Neural cell (in vitro differentiated cells): ENCODE measurements at regions not wholly inside any gene's neighbourhood (a gene's known extent, or its start where the extent isn't known, plus 50 kb on each side); places are given as distances from the start of the nearest gene placed in this dataset.

Experiments used
- H2AFZ ChIP-seq: fragments of 200-600, 300-800 bp; sonication (generic), shearing (Covaris generic); 2 replicates; pipeline ENCODE4 v1.6.0; 2014; ENCODE audit warnings: low read depth, mild to moderate bottlenecking, antibody characterized with exemption, low read length, moderate library complexity
- H3F3A ChIP-seq: fragments of 200-600 bp; shearing (Covaris generic); 2 replicates; pipeline ENCODE4 v1.6.1; 2016; ENCODE audit warnings: mild to moderate bottlenecking, moderate library complexity, mixed read lengths, antibody characterized with exemption, low read length; ENCODE audit not compliant: insufficient read depth, poor library complexity, severe bottlenecking
- H3K27ac ChIP-seq: fragments of 200-600, 300-800 bp; sonication (generic), shearing (Covaris generic); 2 replicates; pipeline ENCODE4 v1.5.1; 2014; ENCODE audit warnings: mild to moderate bottlenecking, low read length, moderate library complexity
- H3K27me3 ChIP-seq: fragments of 300-800, 200-600 bp; sonication (generic), shearing (Covaris generic); 2 replicates; pipeline ENCODE4 v1.6.0; 2014; ENCODE audit warnings: mild to moderate bottlenecking, low read depth, low read length, moderate library complexity; ENCODE audit not compliant: insufficient read depth
- H3K36me3 ChIP-seq: fragments of 300-800, 200-600 bp; sonication (generic), shearing (Covaris generic); 2 replicates; pipeline ENCODE4 v1.5.1; 2014; ENCODE audit warnings: mild to moderate bottlenecking, antibody characterized with exemption, low read length, moderate library complexity; ENCODE audit not compliant: insufficient read depth
- H3K4me2 ChIP-seq: fragments of 300-800, 200-600 bp; sonication (generic), shearing (Covaris generic); 2 replicates; pipeline ENCODE4 v1.6.0; 2014; ENCODE audit warnings: mild to moderate bottlenecking, low read length
- H3K4me3 ChIP-seq: fragments of 300-800, 200-600 bp; sonication (generic), shearing (Covaris generic); 2 replicates; pipeline ENCODE4 v1.5.1; 2014; ENCODE audit warnings: mild to moderate bottlenecking, low read length, moderate library complexity
- H3K79me2 ChIP-seq: fragments of 200-600 bp; shearing (Covaris generic); replicated peaks from 2 replicates; pipeline ENCODE4 v1.6.0; 2014; ENCODE audit warnings: mild to moderate bottlenecking, low read length, moderate library complexity; ENCODE audit not compliant: insufficient read depth
- H3K9ac ChIP-seq: fragments of 300-800, 200-600 bp; sonication (generic), shearing (Covaris generic); 2 replicates; pipeline ENCODE4 v1.6.1; 2016; ENCODE audit warnings: mild to moderate bottlenecking, low read length, mixed read lengths
- H3K9me2 ChIP-seq: fragments of 200-600 bp; shearing (Covaris generic); 2 replicates; pipeline ENCODE4 v1.6.1; 2016; ENCODE audit warnings: mild to moderate bottlenecking, low read length, mixed read lengths; ENCODE audit not compliant: insufficient read depth
- H3K9me3 ChIP-seq: fragments of 200-600, 300-800 bp; sonication (generic), shearing (Covaris generic); 2 replicates; pipeline ENCODE4 v1.6.1; 2016; ENCODE audit warnings: mild to moderate bottlenecking, mixed run types, low read length, moderate library complexity, mixed read lengths
- H4K20me1 ChIP-seq: fragments of 200-600 bp; shearing (Covaris generic); 2 replicates; pipeline ENCODE4 v1.6.1; 2016; ENCODE audit warnings: mild to moderate bottlenecking, mixed run types; ENCODE audit not compliant: insufficient read depth
- EP300 ChIP-seq: fragments of 450-650 bp; conservative IDR thresholded peaks from 2 replicates; pipeline ENCODE4 v1.6.1; 2014; ENCODE audit warnings: antibody characterized with exemption, mild to moderate bottlenecking, moderate library complexity; ENCODE audit not compliant: poor library complexity, severe bottlenecking
- EZH2 ChIP-seq: fragments of 200-600, 300-800 bp; shearing (Covaris generic), sonication (generic); IDR thresholded peaks from 2 replicates; pipeline ENCODE4 v1.6.1; 2014; ENCODE audit warnings: antibody characterized with exemption, low read length, borderline replicate concordance, mild to moderate bottlenecking; ENCODE audit not compliant: insufficient read depth, poor library complexity, severe bottlenecking
- MXI1 ChIP-seq: fragments of 450-650 bp; conservative IDR thresholded peaks from 2 replicates; pipeline ENCODE4 v1.6.1; 2014; ENCODE audit warnings: antibody characterized with exemption, mild to moderate bottlenecking; ENCODE audit not compliant: poor library complexity, severe bottlenecking
- POLR2AphosphoS5 ChIP-seq: IDR thresholded peaks from 2 replicates; pipeline ENCODE4 v1.6.1; 2012
- RAD21 ChIP-seq: fragments of 450-650 bp; conservative IDR thresholded peaks from 2 replicates; pipeline ENCODE4 v1.6.1; 2014; ENCODE audit warnings: antibody characterized with exemption, mild to moderate bottlenecking, moderate library complexity
- SMC3 ChIP-seq: fragments of 450-650 bp; conservative IDR thresholded peaks from 2 replicates; pipeline ENCODE4 v1.6.1; 2014; ENCODE audit warnings: antibody characterized with exemption, mild to moderate bottlenecking, moderate library complexity; ENCODE audit not compliant: poor library complexity
- TAF1 ChIP-seq: IDR thresholded peaks from 2 replicates; pipeline ENCODE4 v1.6.1; 2012; ENCODE audit warnings: low read depth
- TF ChIP-seq, protein P1 (sequence below): IDR thresholded peaks from 2 replicates; pipeline ENCODE4 v1.6.1; 2012; ENCODE audit warnings: borderline replicate concordance
- TF ChIP-seq, protein P2 (sequence below): fragments of 450-650 bp; IDR thresholded peaks from 2 replicates; pipeline ENCODE4 v1.5.1; 2014; ENCODE audit warnings: antibody characterized with exemption, mild to moderate bottlenecking, moderate library complexity; ENCODE audit not compliant: poor library complexity, severe bottlenecking

DNA sequence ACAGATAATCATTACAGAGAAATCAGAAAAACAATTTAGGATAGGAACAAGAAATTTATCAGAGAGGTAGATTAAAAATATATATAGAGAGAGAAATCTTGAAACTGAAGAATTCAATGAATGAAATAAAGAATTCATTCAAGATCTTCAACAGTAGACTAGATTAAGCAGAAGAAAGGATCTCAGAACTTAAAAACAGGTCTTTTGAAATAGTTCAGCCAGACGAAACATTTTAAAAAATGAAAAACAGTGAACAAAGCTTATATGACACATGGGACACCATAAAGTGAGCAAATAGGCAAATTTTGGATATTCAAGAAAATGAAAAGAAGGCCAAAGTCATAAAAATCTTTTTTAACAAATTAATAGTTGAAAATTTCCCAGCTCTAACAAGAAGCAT is 138.8 kb downstream of the CASP12 start:
- no peak overlapping the region for H3K4me3 ChIP-seq
- no peak overlapping the region for H3K9ac ChIP-seq
- no peak overlapping the region for H2AFZ ChIP-seq
- TF ChIP-seq SMC3 (no peak), EZH2 (no peak), POLR2AphosphoS5 (no peak), TAF1 (no peak), EP300 (no peak), RAD21 (no peak), MXI1 (no peak)
- TF ChIP-seq, protein P1, sequence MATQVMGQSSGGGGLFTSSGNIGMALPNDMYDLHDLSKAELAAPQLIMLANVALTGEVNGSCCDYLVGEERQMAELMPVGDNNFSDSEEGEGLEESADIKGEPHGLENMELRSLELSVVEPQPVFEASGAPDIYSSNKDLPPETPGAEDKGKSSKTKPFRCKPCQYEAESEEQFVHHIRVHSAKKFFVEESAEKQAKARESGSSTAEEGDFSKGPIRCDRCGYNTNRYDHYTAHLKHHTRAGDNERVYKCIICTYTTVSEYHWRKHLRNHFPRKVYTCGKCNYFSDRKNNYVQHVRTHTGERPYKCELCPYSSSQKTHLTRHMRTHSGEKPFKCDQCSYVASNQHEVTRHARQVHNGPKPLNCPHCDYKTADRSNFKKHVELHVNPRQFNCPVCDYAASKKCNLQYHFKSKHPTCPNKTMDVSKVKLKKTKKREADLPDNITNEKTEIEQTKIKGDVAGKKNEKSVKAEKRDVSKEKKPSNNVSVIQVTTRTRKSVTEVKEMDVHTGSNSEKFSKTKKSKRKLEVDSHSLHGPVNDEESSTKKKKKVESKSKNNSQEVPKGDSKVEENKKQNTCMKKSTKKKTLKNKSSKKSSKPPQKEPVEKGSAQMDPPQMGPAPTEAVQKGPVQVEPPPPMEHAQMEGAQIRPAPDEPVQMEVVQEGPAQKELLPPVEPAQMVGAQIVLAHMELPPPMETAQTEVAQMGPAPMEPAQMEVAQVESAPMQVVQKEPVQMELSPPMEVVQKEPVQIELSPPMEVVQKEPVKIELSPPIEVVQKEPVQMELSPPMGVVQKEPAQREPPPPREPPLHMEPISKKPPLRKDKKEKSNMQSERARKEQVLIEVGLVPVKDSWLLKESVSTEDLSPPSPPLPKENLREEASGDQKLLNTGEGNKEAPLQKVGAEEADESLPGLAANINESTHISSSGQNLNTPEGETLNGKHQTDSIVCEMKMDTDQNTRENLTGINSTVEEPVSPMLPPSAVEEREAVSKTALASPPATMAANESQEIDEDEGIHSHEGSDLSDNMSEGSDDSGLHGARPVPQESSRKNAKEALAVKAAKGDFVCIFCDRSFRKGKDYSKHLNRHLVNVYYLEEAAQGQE = no peak
- TF ChIP-seq, protein P2, sequence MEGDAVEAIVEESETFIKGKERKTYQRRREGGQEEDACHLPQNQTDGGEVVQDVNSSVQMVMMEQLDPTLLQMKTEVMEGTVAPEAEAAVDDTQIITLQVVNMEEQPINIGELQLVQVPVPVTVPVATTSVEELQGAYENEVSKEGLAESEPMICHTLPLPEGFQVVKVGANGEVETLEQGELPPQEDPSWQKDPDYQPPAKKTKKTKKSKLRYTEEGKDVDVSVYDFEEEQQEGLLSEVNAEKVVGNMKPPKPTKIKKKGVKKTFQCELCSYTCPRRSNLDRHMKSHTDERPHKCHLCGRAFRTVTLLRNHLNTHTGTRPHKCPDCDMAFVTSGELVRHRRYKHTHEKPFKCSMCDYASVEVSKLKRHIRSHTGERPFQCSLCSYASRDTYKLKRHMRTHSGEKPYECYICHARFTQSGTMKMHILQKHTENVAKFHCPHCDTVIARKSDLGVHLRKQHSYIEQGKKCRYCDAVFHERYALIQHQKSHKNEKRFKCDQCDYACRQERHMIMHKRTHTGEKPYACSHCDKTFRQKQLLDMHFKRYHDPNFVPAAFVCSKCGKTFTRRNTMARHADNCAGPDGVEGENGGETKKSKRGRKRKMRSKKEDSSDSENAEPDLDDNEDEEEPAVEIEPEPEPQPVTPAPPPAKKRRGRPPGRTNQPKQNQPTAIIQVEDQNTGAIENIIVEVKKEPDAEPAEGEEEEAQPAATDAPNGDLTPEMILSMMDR = no peak
- no peaks in the 10 kb centered on the region for H3K79me2 ChIP-seq
- H3K9me3 ChIP-seq = no peaks in the 10 kb centered on the region
- no peaks in the 10 kb centered on the region for H4K20me1 ChIP-seq
- no peaks in the 10 kb centered on the region for H3K27me3 ChIP-seq
- no peak overlapping the region for H3K4me2 ChIP-seq
- no peaks in the 10 kb centered on the region for H3K9me2 ChIP-seq
- no peaks in the 10 kb centered on the region for H3F3A ChIP-seq
- no peak overlapping the region for H3K27ac ChIP-seq
- no peaks in the 10 kb centered on the region for H3K36me3 ChIP-seq

DNA sequence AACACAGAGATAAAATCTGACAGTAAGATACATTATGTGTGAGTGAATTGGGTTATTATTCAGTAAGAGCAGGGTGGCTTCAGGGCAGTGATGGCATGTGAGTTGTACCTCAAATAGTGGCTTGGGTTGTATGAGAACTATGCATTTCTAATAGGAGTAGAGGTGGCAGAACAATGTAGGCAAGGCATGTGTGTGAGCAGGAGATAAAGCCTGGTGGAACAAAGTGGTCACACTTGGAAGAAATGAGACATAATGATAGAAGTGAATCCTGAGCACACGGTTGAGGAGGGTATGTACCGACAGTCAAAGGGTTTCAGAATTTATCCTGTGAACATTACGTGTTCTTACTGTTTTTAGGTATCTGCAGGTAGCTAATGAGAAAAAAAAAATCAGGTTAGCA is 159.3 kb downstream of the CASP12 start:
- no peaks in the 10 kb centered on the region for H3K79me2 ChIP-seq
- H2AFZ ChIP-seq = no peak overlapping the region
- no peaks in the 10 kb centered on the region for H3K27me3 ChIP-seq
- no peak for TF ChIP-seq EZH2
- no peak for TF ChIP-seq SMC3
- no peak for TF ChIP-seq EP300
- no peak for TF ChIP-seq POLR2AphosphoS5
- H3K27ac ChIP-seq = no peak overlapping the region
- no peak overlapping the region for H3K4me2 ChIP-seq
- H3K9ac ChIP-seq = no peak overlapping the region
- H3K9me2 ChIP-seq = no peaks in the 10 kb centered on the region
- H3K9me3 ChIP-seq = no peaks in the 10 kb centered on the region
- no peaks in the 10 kb centered on the region for H4K20me1 ChIP-seq
- no peak overlapping the region for H3K4me3 ChIP-seq
- H3K36me3 ChIP-seq = no peaks in the 10 kb centered on the region
- H3F3A ChIP-seq = no peaks in the 10 kb centered on the region

DNA sequence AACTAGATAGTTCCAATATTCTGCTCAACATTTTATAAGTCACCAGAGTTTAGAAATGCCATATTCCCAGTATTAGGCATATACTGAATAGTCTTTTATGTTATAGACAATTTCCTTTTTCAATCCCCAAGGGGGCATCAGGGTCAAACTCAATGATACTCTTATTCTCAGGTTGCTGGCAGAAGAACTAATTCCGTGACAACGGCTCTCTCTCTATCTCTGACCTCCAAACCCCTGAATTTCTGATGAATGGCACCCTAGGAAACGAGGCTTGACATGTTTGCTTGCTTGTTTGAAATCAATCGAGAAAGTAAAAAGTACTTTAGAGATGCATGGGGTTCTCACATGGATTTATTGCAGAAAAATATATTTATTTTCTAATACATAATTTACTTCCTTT is 160.1 kb downstream of the CASP12 start:
- Histone ChIP-seq H3K79me2 (no peaks in the 10 kb centered on the region), H3K4me2 (no peak overlapping the region), H3K9me3 (no peaks in the 10 kb centered on the region), H3K4me3 (no peak overlapping the region), H3K27me3 (no peaks in the 10 kb centered on the region), H2AFZ (no peak overlapping the region), H3K36me3 (no peaks in the 10 kb centered on the region), H3F3A (no peaks in the 10 kb centered on the region), H4K20me1 (no peaks in the 10 kb centered on the region), H3K9me2 (no peaks in the 10 kb centered on the region), H3K27ac (no peak overlapping the region), H3K9ac (no peak overlapping the region)
- TF ChIP-seq TAF1 (no peak), POLR2AphosphoS5 (no peak), SMC3 (no peak), EZH2 (no peak), EP300 (no peak), MXI1 (no peak), RAD21 (no peak)
- TF ChIP-seq, protein P1 = no peak
- TF ChIP-seq, protein P2 = no peak
